ENCODE measurements at regions not wholly inside any gene's neighbourhood (a gene's known extent, or its start where the extent isn't known, plus 50 kb on each side); places are given as distances from the start of the nearest gene placed in this dataset.

DNA sequence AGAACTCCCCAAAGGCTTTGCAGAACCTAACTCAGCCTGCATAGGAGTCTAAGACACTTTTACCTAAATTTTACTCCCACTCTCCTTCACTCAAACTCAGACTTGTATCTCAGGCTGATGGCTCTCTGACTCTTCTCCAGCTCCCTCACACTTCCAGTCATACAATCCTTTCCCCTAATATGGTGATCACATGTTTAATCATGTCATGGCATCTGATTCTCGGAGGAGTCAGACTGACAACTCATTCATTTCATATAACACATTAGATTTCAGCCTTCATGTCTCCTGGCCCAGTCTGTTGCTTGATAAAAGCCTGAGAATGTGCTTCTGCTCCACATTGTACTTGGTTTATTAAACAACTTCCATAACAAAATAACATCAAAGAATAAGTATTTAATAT is 1503.9 kb upstream of the TENM4 start:
- no peak overlapping the region for H2AK5ac ChIP-seq (ENCODE audit: insufficient read length, low read length)
- no peak overlapping the region for H3K27ac ChIP-seq (ENCODE audit: insufficient read length, low read depth, low read length)
- no peaks in the 10 kb centered on the region for H3K79me2 ChIP-seq (ENCODE audit: insufficient read depth, low read length)
- no peaks in the 10 kb centered on the region for H3K23me2 ChIP-seq (ENCODE audit: insufficient read length, low read depth, low read length, poor library complexity, severe bottlenecking)
- H3K23ac ChIP-seq (ENCODE audit: insufficient read length, low read depth, low read length) = no peak overlapping the region
- no peak overlapping the region for H2BK15ac ChIP-seq (ENCODE audit: low read depth, low read length)
- no peak overlapping the region for H3K56ac ChIP-seq (ENCODE audit: insufficient read length, low read depth, low read length)
- H3K4me3 Mint-ChIP-seq = no peak overlapping the region
- H2AFZ ChIP-seq (ENCODE audit: low read length) = no peak overlapping the region
- TF ChIP-seq, protein P1, sequence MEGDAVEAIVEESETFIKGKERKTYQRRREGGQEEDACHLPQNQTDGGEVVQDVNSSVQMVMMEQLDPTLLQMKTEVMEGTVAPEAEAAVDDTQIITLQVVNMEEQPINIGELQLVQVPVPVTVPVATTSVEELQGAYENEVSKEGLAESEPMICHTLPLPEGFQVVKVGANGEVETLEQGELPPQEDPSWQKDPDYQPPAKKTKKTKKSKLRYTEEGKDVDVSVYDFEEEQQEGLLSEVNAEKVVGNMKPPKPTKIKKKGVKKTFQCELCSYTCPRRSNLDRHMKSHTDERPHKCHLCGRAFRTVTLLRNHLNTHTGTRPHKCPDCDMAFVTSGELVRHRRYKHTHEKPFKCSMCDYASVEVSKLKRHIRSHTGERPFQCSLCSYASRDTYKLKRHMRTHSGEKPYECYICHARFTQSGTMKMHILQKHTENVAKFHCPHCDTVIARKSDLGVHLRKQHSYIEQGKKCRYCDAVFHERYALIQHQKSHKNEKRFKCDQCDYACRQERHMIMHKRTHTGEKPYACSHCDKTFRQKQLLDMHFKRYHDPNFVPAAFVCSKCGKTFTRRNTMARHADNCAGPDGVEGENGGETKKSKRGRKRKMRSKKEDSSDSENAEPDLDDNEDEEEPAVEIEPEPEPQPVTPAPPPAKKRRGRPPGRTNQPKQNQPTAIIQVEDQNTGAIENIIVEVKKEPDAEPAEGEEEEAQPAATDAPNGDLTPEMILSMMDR (conservative IDR thresholded peaks at IDR 0.05) = no peak
- H3K27me3 Mint-ChIP-seq (ENCODE audit: low read depth) = no peaks in the 10 kb centered on the region
- peaks cover 5 to 6% of the 10 kb centered on the region in 2 experiments for H3K4me1 Mint-ChIP-seq
- no peak overlapping the region for H4K91ac ChIP-seq (ENCODE audit: insufficient read length, low read depth, low read length)
- H3K4ac ChIP-seq (ENCODE audit: low read depth, low read length) = no peak overlapping the region
- no peak overlapping the region for H2BK20ac ChIP-seq (ENCODE audit: low read depth, low read length, poor library complexity, severe bottlenecking)
- no peak overlapping the region for H2BK5ac ChIP-seq (ENCODE audit: insufficient read length, low read length)
- no peak overlapping the region for H3K18ac ChIP-seq (ENCODE audit: insufficient read length, low read depth, low read length)
- H2BK12ac ChIP-seq (ENCODE audit: insufficient read length, low read depth, low read length) = no peak overlapping the region
- peaks cover 4 to 9% of the 10 kb centered on the region in 2 experiments; a peak in 4 of 5 replicates for H3K9me3 Mint-ChIP-seq
- H4K20me1 ChIP-seq (ENCODE audit: control insufficient read depth, insufficient read depth, insufficient read length) = no peaks in the 10 kb centered on the region
- H3K36me3 Mint-ChIP-seq (ENCODE audit: insufficient read depth in 1 of 3, low read depth in 3 of 3) = peaks cover 2 to 13% (median 4%) of the 10 kb centered on the region in 3 experiments; a peak in 4 of 7 replicates
- H3T11ph ChIP-seq (ENCODE audit: low read length) = no peak overlapping the region
- no peaks in the 10 kb centered on the region for H3K4me1 ChIP-seq (ENCODE audit: insufficient read depth, low read length)
- H3K4me2 ChIP-seq (ENCODE audit: insufficient read depth, insufficient read length, low read length) = no peak overlapping the region
- no peak overlapping the region for H3K27ac Mint-ChIP-seq
- H3K9ac ChIP-seq (ENCODE audit: extremely low read depth, insufficient read length, low read length) = no peak overlapping the region
- H3K27me3 ChIP-seq (ENCODE audit: insufficient read depth, low read length) = no peaks in the 10 kb centered on the region
- DNase-seq = no peak
- no peak overlapping the region for H2BK120ac ChIP-seq (ENCODE audit: low read depth, low read length, poor library complexity, severe bottlenecking)
- no peak overlapping the region for H4K8ac ChIP-seq (replicated peaks; ENCODE audit: insufficient read length, low read depth, low read length)
- H3K79me1 ChIP-seq (ENCODE audit: insufficient read depth, low read depth, low read length, poor library complexity, severe bottlenecking) = no peaks in the 10 kb centered on the region
- WGBS (ENCODE audit: extremely low coverage, insufficient read length, low lambda C conversion rate) = no CpG with 5 or more reads among the region's 1 CpG
- no peak overlapping the region for H3K14ac ChIP-seq (ENCODE audit: insufficient read depth, low read length)
- H4K5ac ChIP-seq (ENCODE audit: insufficient read length, low read depth, low read length) = no peak overlapping the region
- H3K9me3 ChIP-seq (ENCODE audit: control insufficient read depth, low read depth, low read length) = no peaks in the 10 kb centered on the region

Data from H9 (cell line).